Hepatocyte (in vitro differentiated cells): ENCODE measurements at regions not wholly inside any gene's neighbourhood (a gene's known extent, or its start where the extent isn't known, plus 50 kb on each side); places are given as distances from the start of the nearest gene placed in this dataset.

Source experiments
- CTCF ChIP-seq: fragments of 200-600 bp; sonication (generic); IDR thresholded peaks from 2 replicates; pipeline ENCODE4 v1.5.1; 2016; ENCODE audit warnings: antibody characterized with exemption, mild to moderate bottlenecking; ENCODE audit not compliant: poor library complexity
- EZH2 ChIP-seq: fragments of 200-600 bp; sonication (generic); IDR thresholded peaks from 2 replicates; pipeline ENCODE4 v1.6.1; 2016; ENCODE audit warnings: antibody characterized with exemption, mild to moderate bottlenecking, borderline replicate concordance
- EZH2phosphoT487 ChIP-seq: fragments of 200-600 bp; sonication (generic); IDR thresholded peaks from one replicate; pipeline ENCODE4 v1.6.1; 2018; ENCODE audit warnings: antibody characterized with exemption, mild to moderate bottlenecking, low read depth, moderate library complexity; ENCODE audit not compliant: unreplicated experiment, severe bottlenecking

DNA sequence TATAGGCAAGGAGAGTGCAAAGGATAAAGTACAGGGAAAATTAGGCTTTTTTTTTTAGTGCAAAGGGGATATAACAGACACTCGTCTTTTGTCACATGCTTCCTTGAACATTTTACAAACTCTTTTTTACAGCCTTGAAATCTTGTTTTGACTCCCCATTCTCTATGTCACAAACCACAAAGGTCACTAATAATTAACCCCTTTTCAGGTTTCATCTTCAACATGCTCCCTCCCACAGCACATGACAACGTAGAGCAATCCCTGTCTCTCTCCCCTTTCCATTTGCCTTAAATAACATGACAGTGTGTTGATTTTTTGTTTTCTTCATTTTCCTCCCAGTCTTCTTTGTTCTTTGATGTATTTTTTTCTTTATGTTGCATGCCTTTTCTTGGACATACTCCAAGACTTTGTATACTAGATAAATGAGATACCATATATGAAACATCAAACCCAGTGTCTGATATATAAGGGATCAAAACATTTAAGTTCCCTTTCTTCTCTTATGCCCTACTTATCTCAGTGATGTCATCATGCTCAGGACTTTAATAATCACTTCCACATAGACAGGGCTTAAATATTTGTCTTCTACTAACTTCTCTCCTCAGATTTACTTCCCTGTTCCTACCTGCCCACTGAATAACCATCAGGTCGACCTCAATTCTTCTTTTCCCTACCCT, 378.7 kb upstream of the HSF2 start:
- TF ChIP-seq CTCF: no peak
- no peak for TF ChIP-seq EZH2
- TF ChIP-seq EZH2phosphoT487: no peak
